Chondrocyte (in vitro differentiated cells): ENCODE measurements at regions not wholly inside any gene's neighbourhood (a gene's known extent, or its start where the extent isn't known, plus 50 kb on each side); places are given as distances from the start of the nearest gene placed in this dataset.

Experiments used
- DNase-seq: peaks from one replicate; pipeline ENCODE4 v3.0.0; 2021; ENCODE audit warnings: mixed read lengths, low spot score
- H3K27ac Mint-ChIP-seq: one replicate; pipeline ENCODE4 v1.8.0; 2021; ENCODE audit warnings: mild to moderate bottlenecking, moderate library complexity, mixed read lengths; ENCODE audit not compliant: unreplicated experiment
- H3K27me3 Mint-ChIP-seq: 2 replicates; pipeline ENCODE4 v1.8.0; 2021; ENCODE audit warnings: low read depth, mixed read lengths
- H3K36me3 Mint-ChIP-seq: 2 replicates; pipeline ENCODE4 v1.8.0; 2021; ENCODE audit warnings: low read depth, mixed read lengths
- H3K4me1 Mint-ChIP-seq: 2 replicates; pipeline ENCODE4 v1.8.0; 2021; ENCODE audit warnings: low read depth, mild to moderate bottlenecking, mixed read lengths
- H3K4me3 Mint-ChIP-seq: one replicate; pipeline ENCODE4 v1.8.0; 2021; ENCODE audit warnings: mild to moderate bottlenecking, moderate library complexity, mixed read lengths; ENCODE audit not compliant: unreplicated experiment
- H3K9me3 Mint-ChIP-seq: 2 replicates; pipeline ENCODE4 v1.8.0; 2021; ENCODE audit warnings: low read depth, mixed read lengths
- TF ChIP-seq, protein P1 (sequence below): fragments of 200-600 bp; sonication (generic); IDR thresholded peaks from 2 replicates; pipeline ENCODE4 v1.5.0; 2021; ENCODE audit warnings: antibody characterized with exemption, mild to moderate bottlenecking, moderate library complexity

DNA sequence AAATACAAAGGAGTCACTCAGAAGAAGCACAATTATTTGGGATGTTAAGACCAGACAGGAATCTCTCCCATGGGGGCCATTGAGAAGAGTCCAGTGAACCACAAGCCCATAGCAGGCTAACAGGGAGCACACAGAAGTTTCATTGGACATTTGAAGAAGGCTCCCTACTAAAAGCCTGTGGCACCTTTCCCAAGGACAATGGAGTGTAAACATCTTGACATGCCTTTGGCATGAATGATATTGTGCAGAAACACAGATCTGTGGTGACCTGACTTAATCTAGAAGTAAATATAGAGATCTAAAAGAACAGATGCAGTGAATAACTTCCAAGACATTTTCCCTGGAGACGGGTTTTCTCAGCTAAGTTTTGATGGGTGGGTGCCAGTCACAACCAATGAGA lies 221.5 kb downstream of the EPHA4 start:
- no peaks in the 10 kb centered on the region for H3K9me3 Mint-ChIP-seq
- TF ChIP-seq, protein P1, sequence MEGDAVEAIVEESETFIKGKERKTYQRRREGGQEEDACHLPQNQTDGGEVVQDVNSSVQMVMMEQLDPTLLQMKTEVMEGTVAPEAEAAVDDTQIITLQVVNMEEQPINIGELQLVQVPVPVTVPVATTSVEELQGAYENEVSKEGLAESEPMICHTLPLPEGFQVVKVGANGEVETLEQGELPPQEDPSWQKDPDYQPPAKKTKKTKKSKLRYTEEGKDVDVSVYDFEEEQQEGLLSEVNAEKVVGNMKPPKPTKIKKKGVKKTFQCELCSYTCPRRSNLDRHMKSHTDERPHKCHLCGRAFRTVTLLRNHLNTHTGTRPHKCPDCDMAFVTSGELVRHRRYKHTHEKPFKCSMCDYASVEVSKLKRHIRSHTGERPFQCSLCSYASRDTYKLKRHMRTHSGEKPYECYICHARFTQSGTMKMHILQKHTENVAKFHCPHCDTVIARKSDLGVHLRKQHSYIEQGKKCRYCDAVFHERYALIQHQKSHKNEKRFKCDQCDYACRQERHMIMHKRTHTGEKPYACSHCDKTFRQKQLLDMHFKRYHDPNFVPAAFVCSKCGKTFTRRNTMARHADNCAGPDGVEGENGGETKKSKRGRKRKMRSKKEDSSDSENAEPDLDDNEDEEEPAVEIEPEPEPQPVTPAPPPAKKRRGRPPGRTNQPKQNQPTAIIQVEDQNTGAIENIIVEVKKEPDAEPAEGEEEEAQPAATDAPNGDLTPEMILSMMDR, result no peak
- H3K4me1 Mint-ChIP-seq, result no peaks in the 10 kb centered on the region
- H3K36me3 Mint-ChIP-seq, result no peaks in the 10 kb centered on the region
- no peak overlapping the region for H3K4me3 Mint-ChIP-seq
- H3K27me3 Mint-ChIP-seq, result peaks cover 4% of the 10 kb centered on the region
- no peak overlapping the region for H3K27ac Mint-ChIP-seq
- no peak for DNase-seq

DNA sequence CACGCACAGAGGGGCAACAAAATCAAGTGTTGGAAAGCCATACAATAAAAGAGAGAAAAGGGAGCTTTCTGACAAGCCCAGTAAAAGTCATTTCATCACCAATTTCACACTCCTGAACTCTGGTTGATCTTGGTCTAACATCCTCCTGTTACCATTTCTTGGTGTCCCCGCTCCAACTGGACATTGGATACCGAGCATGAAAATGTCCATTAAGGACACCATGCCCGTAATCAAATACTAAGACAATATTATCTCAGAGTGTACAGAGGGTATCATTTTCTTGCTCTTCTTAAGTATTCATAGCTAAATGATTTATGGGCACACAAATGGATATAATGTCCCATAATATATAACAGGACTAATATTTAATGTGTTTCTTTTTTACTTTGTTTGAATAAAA lies 218.9 kb downstream of the EPHA4 start:
- H3K4me1 Mint-ChIP-seq, result no peaks in the 10 kb centered on the region
- no peak overlapping the region for H3K4me3 Mint-ChIP-seq
- TF ChIP-seq, protein P1, result no peak
- no peak for DNase-seq
- no peaks in the 10 kb centered on the region for H3K36me3 Mint-ChIP-seq
- peaks cover 3% of the 10 kb centered on the region for H3K27me3 Mint-ChIP-seq
- H3K27ac Mint-ChIP-seq, result no peak overlapping the region
- no peaks in the 10 kb centered on the region for H3K9me3 Mint-ChIP-seq

DNA sequence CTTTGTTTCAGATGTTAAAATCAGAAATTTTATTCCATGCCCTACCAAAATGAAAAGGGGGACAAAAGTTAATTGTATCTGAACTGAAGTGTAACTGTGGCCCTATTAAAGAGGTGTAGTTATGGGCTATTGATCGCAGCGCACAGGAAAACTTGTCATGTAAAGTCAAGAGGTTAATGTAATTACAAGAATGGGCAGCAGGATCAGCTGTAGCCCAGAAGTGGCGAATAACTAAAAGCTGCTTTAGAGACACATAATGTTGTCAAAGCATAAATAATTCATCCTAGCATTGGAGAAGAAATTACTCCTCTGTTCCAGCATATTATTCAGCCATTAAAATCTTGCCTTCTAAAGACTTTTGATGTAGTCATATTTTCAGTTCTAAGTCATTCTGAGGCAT lies 211.8 kb downstream of the EPHA4 start:
- H3K36me3 Mint-ChIP-seq, result no peaks in the 10 kb centered on the region
- H3K27me3 Mint-ChIP-seq, result no peaks in the 10 kb centered on the region
- H3K4me1 Mint-ChIP-seq, result no peaks in the 10 kb centered on the region
- H3K4me3 Mint-ChIP-seq, result no peak overlapping the region
- DNase-seq, result no peak
- no peaks in the 10 kb centered on the region for H3K9me3 Mint-ChIP-seq
- no peak overlapping the region for H3K27ac Mint-ChIP-seq
- TF ChIP-seq, protein P1, result no peak

DNA sequence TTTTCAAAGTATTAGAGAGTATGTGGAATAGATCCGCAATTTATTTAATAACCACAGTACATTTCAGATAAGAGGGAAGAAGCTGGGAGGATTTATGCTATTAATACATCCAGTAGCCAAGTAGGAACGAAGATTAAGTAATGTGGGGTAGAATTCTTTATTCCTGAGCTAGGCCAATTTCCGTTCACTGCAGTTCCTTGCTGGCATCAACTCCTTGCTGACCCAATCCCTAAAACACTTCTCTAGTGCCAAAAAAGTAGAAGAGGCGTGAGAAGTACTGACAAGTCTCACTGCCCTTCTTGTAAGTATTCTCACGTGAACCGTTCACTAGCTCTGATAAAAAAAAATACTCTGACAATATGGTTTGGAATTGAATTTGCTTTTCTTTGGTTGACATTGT lies 211.4 kb downstream of the EPHA4 start:
- Mint-ChIP-seq H3K36me3 (no peaks in the 10 kb centered on the region), H3K4me3 (no peak overlapping the region), H3K4me1 (no peaks in the 10 kb centered on the region), H3K27ac (no peak overlapping the region), H3K27me3 (no peaks in the 10 kb centered on the region), H3K9me3 (no peaks in the 10 kb centered on the region)
- TF ChIP-seq, protein P1, result no peak
- DNase-seq, result no peak

DNA sequence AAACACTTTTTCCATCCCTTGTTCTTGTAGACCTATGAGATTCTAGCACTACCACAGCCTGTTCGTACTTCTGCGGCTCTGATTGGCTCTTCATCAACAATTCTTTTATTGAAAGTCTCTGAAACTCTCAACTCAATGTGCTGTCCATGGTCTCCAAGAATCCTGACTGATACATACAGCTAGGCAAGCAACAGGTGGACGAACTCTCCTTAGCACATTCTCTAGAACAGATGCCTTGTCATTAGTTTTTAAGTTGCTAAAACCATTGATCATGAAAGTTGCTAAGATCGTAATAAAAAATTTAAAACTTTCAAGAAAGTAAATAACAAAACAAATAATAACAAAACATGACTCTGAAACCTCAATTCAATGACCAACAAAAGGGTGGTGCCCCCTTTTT lies 210.5 kb downstream of the EPHA4 start:
- H3K9me3 Mint-ChIP-seq, result no peaks in the 10 kb centered on the region
- DNase-seq, result no peak
- H3K4me3 Mint-ChIP-seq, result no peak overlapping the region
- TF ChIP-seq, protein P1, result no peak
- H3K4me1 Mint-ChIP-seq, result no peaks in the 10 kb centered on the region
- H3K36me3 Mint-ChIP-seq, result no peaks in the 10 kb centered on the region
- H3K27me3 Mint-ChIP-seq, result no peaks in the 10 kb centered on the region
- no peak overlapping the region for H3K27ac Mint-ChIP-seq
